Large intestine (tissue), 3 donors: ENCODE measurements at regions not wholly inside any gene's neighbourhood (a gene's known extent, or its start where the extent isn't known, plus 50 kb on each side); places are given as distances from the start of the nearest gene placed in this dataset.

Experiments
- DNase-seq, 2 donors: peaks; one replicate each; pipeline versions ENCODE4 v3.0.0 to v3.0.0-alpha.2; 2013
- H3K27ac ChIP-seq: one replicate; pipeline ENCODE4 v1.5.1; 2013; ENCODE audit warnings: low read length
- H3K27me3 ChIP-seq: 2 replicates; pipeline ENCODE4 v1.6.1; 2013; ENCODE audit warnings: low read length; ENCODE audit not compliant: control insufficient read depth, insufficient read depth
- H3K36me3 ChIP-seq: 2 replicates; pipeline ENCODE4 v1.6.1; 2013; ENCODE audit warnings: low read length; ENCODE audit not compliant: control insufficient read depth, insufficient read depth
- H3K4me1 ChIP-seq: one replicate; pipeline ENCODE4 v1.6.1; 2013; ENCODE audit warnings: low read length; ENCODE audit not compliant: control insufficient read depth, insufficient read depth
- H3K4me3 ChIP-seq: one replicate; pipeline ENCODE4 v1.5.1; 2013; ENCODE audit warnings: low read length
- H3K9me3 ChIP-seq: one replicate; pipeline ENCODE4 v1.6.1; 2013; ENCODE audit warnings: mild to moderate bottlenecking, low read depth, low read length, moderate library complexity; ENCODE audit not compliant: control insufficient read depth
- WGBS: methylation state at CpG from one replicate; pipeline ENCODE4 v1.1.5; 2013; ENCODE audit warnings: low lambda C conversion rate; ENCODE audit not compliant: insufficient coverage; 5-methylcytosine and 5-hydroxymethylcytosine counted together

DNA sequence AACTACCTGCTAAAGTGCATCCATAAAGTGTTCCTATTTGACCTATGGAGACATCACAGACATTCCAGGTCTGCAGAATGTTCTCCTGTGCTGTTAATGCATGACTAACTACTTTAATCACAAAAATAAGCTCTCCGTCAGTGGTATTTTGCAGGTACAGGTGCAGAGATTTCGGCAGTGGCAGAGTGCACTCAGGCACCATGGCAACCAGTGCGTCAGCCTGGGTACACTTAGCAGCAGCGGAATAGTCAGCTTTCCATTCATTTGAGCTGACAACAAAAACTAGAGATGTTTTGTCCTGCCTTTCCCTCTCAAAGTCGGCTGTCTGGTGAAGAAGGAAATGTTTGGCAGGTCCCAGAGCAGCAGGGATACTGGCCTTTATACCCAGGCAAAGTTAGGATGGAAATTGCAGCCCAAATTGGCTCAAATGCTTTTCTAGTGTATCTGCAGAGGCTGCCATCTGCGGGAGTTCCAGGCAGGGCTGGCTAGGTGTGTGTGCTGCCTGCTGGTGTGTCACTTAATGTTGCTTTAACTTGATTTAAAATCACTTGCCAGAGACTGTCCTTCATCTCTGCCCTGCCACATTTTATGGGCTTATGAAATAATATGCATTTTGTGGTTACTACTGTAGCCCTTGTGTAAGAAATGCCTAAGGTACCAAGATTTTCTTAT is 195.8 kb downstream of the RAP2A start:
- Histone ChIP-seq H3K36me3 (no peaks in the 10 kb centered on the region), H3K4me3 (no peak overlapping the region), H3K4me1 (no peaks in the 10 kb centered on the region), H3K27ac (no peak overlapping the region), H3K27me3 (no peaks in the 10 kb centered on the region), H3K9me3 (peaks cover 3% of the 10 kb centered on the region)
- DNase-seq: no peak
- no CpG with 5 or more reads among the region's 6 CpGs for WGBS

GRCh38 chr13:97630725-97631124 is 196.8 kb downstream of the RAP2A start:
- no peaks in the 10 kb centered on the region for H3K27me3 ChIP-seq
- no peak overlapping the region for H3K4me3 ChIP-seq
- peaks cover 3% of the 10 kb centered on the region for H3K9me3 ChIP-seq
- no peak overlapping the region for H3K27ac ChIP-seq
- H3K4me1 ChIP-seq: no peaks in the 10 kb centered on the region
- WGBS: no CpG with 5 or more reads among the region's 4 CpGs
- H3K36me3 ChIP-seq: no peaks in the 10 kb centered on the region
- no peak for DNase-seq

DNA sequence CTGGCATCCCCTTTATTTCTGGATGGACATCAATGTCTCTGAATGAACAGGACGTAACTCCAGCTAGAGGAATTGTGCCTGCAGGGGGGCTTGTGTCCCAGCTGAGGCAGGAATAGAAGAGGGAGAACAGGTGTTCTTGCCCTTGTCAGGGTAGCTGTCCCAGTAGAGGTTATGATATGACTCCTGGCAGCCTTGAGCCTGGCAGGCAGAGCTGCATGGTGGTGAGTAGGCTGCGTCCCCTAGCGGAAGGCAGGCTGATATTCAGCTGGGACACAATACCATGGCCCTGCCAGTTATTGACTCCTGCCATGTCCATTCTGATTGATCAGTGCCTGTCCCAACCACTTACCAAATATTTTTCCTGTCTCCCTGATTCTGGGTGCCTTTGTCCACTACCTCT is 197.2 kb downstream of the RAP2A start:
- DNase-seq: no peak
- Histone ChIP-seq H3K9me3 (peaks cover 3% of the 10 kb centered on the region), H3K27me3 (no peaks in the 10 kb centered on the region)

GRCh38 chr13:97639236-97639635 is 205.3 kb downstream of the RAP2A start:
- no peaks in the 10 kb centered on the region for H3K4me1 ChIP-seq
- DNase-seq: no peak

More for the DNA sequence above, 197.2 kb downstream of the RAP2A start:
- no peak overlapping the region for H3K27ac ChIP-seq
- no peak overlapping the region for H3K4me3 ChIP-seq
- no CpG with 5 or more reads among the region's 3 CpGs for WGBS
- no peaks in the 10 kb centered on the region for H3K36me3 ChIP-seq
- H3K4me1 ChIP-seq: no peaks in the 10 kb centered on the region

GRCh38 chr13:97640268-97640667 is 206.3 kb downstream of the RAP2A start:
- Histone ChIP-seq H3K4me1 (no peaks in the 10 kb centered on the region), H3K4me3 (no peak overlapping the region), H3K27ac (no peak overlapping the region), H3K9me3 (no peaks in the 10 kb centered on the region), H3K36me3 (no peaks in the 10 kb centered on the region), H3K27me3 (no peaks in the 10 kb centered on the region)
- DNase-seq: no peak
- WGBS: no CpG with 5 or more reads among the region's 2 CpGs

More at GRCh38 chr13:97639236-97639635, 205.3 kb downstream of the RAP2A start:
- Histone ChIP-seq H3K27ac (no peak overlapping the region), H3K9me3 (no peaks in the 10 kb centered on the region), H3K4me3 (no peak overlapping the region), H3K36me3 (no peaks in the 10 kb centered on the region), H3K27me3 (no peaks in the 10 kb centered on the region)

- DNase-seq: no peak
- no peaks in the 10 kb centered on the region for H3K36me3 ChIP-seq
- no peaks in the 10 kb centered on the region for H3K27me3 ChIP-seq
- no peaks in the 10 kb centered on the region for H3K9me3 ChIP-seq
- no peaks in the 10 kb centered on the region for H3K4me1 ChIP-seq
- H3K27ac ChIP-seq: no peak overlapping the region
- no peak overlapping the region for H3K4me3 ChIP-seq
- 100% methylated on average over 1 of the region's 14 CpGs for WGBS
Measured at GRCh38 chr13:97648171-97648880, 214.4 kb downstream of the RAP2A start.

DNA sequence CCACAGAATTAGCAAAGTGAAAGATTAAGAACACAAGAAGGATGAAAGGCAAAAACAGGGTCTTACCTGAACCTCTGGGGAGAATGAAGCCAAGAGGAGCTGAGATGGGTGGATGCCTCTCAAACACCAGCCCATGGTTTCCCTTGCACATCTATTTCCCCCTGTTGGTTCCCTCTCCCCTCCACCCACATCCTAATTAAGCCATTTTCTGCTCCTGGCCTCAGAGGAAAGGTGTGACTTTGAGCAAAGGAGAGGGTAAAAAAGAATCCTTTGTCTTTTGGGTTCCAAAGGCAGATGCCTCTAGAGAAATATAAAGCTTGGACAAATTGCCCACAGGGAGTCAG is 214.9 kb downstream of the RAP2A start:
- DNase-seq: no peak
- no peaks in the 10 kb centered on the region for H3K36me3 ChIP-seq

GRCh38 chr13:97653443-97654140 is 219.6 kb downstream of the RAP2A start:
- no peaks in the 10 kb centered on the region for H3K9me3 ChIP-seq
- no peak for DNase-seq
- no CpG with 5 or more reads among the region's 17 CpGs for WGBS
- H3K36me3 ChIP-seq: no peaks in the 10 kb centered on the region
- no peaks in the 10 kb centered on the region for H3K4me1 ChIP-seq
- no peak overlapping the region for H3K4me3 ChIP-seq
- H3K27me3 ChIP-seq: no peaks in the 10 kb centered on the region
- H3K27ac ChIP-seq: no peak overlapping the region

More for the DNA sequence above, 214.9 kb downstream of the RAP2A start:
- H3K9me3 ChIP-seq: no peaks in the 10 kb centered on the region
- H3K4me3 ChIP-seq: no peak overlapping the region
- no peak overlapping the region for H3K27ac ChIP-seq
- no peaks in the 10 kb centered on the region for H3K4me1 ChIP-seq
- no peaks in the 10 kb centered on the region for H3K27me3 ChIP-seq

DNA sequence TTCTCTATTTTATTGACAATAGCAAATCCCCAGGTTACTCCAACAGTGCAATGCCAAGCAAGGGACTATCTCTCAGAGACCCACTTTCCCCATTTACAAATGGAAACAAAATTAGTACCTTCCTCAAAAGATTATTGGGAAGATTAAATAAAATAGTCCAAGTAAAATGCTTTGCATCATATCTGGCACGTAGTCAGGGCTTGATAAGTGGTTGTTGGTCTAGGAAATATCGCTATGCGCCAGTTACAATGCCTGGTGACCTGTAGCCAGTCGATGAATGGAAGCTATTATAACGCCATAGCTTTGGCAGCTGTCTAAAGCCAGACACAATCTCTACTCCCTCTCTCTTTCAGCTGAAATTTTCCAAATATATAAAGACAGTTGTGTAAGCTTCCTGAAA is 220.3 kb downstream of the RAP2A start:
- Histone ChIP-seq H3K27ac (no peak overlapping the region), H3K4me3 (no peak overlapping the region), H3K27me3 (no peaks in the 10 kb centered on the region), H3K4me1 (no peaks in the 10 kb centered on the region), H3K36me3 (no peaks in the 10 kb centered on the region), H3K9me3 (no peaks in the 10 kb centered on the region)
- WGBS: 91% methylated on average over 4 of the region's 5 CpGs
- DNase-seq: no peak

DNA sequence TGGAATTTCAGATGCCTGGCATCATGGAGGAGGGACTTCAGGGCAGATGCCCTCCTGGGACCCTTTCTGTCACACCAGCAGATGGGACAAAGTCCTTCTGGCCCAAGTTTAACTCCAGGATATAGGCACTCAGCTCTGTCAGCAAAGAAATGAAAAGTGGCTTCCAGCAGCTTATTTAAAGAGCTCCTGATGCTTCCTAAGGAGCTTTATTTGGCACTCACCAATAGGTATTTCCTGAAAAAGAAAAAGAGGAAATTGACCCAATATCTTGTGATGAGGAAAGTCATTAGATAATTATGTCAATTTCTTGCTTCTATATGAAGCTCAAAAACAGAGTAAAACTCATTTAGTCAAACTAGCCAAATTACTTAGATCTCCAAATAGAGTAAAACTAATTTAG is 224.6 kb downstream of the RAP2A start:
- no peaks in the 10 kb centered on the region for H3K36me3 ChIP-seq
- no peak overlapping the region for H3K27ac ChIP-seq
- H3K4me3 ChIP-seq: no peak overlapping the region
- DNase-seq: no peak
- no peaks in the 10 kb centered on the region for H3K27me3 ChIP-seq
- H3K9me3 ChIP-seq: no peaks in the 10 kb centered on the region
- no peaks in the 10 kb centered on the region for H3K4me1 ChIP-seq
